SH-SY5Y (cell line): ENCODE measurements at regions not wholly inside any gene's neighbourhood (a gene's known extent, or its start where the extent isn't known, plus 50 kb on each side); places are given as distances from the start of the nearest gene placed in this dataset.

Source experiments
- GATA2 ChIP-seq: IDR thresholded peaks from 2 replicates; pipeline ENCODE4 v1.6.1; 2011; ENCODE audit warnings: mild to moderate bottlenecking, low read depth, low read length
- GATA3 ChIP-seq: IDR thresholded peaks from 2 replicates; pipeline ENCODE4 v1.6.1; 2011; ENCODE audit warnings: low read depth, mild to moderate bottlenecking, low read length, moderate library complexity

GRCh38 chr19:46911456-46911855 lies 50.7 kb downstream of the ARHGAP35 start:
- TF ChIP-seq GATA3 = no peak

DNA sequence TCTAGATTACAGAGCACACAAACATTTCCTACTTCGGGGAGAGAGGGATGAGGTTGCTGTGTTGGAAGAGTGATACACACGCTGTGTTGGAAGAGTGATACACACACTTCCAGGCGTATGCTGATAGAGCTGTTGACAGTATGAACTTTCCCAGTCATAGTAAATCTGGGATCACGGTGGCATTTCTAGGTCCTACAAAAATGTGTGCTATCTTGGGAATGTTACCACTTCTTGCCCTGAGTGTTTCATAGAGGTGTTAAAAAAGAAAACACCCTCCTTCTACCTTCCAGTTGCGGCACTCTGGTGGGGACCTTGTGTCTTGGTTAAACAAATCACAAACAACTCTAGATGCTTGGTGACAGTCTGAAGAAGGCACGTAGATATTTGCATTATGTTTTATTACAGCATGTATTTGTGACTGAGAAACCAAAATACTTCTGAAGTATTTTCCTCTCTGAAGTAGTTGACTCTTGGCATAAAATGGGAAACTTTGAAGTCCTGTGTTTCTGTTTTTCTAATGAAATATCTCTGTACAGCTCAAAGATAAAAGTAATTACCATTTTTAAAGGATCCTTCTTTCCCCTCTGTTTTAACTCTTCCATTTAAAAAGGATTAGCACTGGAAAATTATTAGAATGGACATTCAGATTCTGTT lies 52.5 kb downstream of the ARHGAP35 start:
- no peak for TF ChIP-seq GATA2

DNA sequence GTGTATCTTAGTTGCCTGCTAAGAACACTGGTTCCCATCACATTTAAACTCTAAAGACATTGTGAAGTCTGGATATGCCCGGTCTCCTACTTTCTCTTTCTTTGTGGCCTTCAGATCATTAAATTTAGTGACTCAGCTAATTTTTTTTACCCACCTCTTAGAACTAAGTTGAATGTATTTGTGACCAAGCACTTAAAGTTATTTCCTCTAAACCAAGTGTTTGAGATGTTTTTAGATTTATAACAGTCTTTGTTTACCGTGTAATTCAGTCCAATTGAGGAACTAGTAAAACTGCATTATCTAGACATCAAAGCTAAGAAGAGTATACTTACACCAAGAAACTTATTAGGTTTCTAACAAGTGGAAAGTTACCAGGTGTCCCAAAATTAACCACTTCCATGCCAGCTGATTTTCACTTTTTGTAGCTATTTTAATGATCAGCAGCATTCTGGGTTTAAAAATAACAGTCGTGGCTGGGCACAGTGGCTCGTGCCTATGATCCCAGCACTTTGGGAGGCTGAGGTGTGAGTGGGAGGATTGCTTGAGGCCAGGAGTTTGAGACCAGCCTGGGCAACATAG lies 53.1 kb downstream of the ARHGAP35 start:
- no peak for TF ChIP-seq GATA2
- TF ChIP-seq GATA3 = no peak

GRCh38 chr19:46915386-46915785 lies 54.6 kb downstream of the ARHGAP35 start:
- TF ChIP-seq GATA3 (no peak), GATA2 (no peak)

GRCh38 chr19:46917002-46917401 lies 56.2 kb downstream of the ARHGAP35 start:
- TF ChIP-seq GATA3 = no peak
- TF ChIP-seq GATA2 = no peak

GRCh38 chr19:46919324-46919723 lies 58.5 kb downstream of the ARHGAP35 start:
- TF ChIP-seq GATA2 = no peak
- TF ChIP-seq GATA3 = no peak

GRCh38 chr19:46920362-46920761 lies 59.6 kb downstream of the ARHGAP35 start:
- TF ChIP-seq GATA3 (no peak), GATA2 (no peak)

- TF ChIP-seq GATA3 (no peak), GATA2 (no peak)
Measured at GRCh38 chr19:46921071-46921470, 60.3 kb downstream of the ARHGAP35 start.

GRCh38 chr19:46922465-46922864 lies 61.7 kb downstream of the ARHGAP35 start:
- TF ChIP-seq GATA2 (no peak), GATA3 (no peak)

GRCh38 chr19:46924874-46925547 lies 64.2 kb downstream of the ARHGAP35 start:
- TF ChIP-seq GATA2 = no peak
- no peak for TF ChIP-seq GATA3

- TF ChIP-seq GATA2 (no peak), GATA3 (no peak)
Measured at GRCh38 chr19:46925548-46925950, 64.8 kb downstream of the ARHGAP35 start.

DNA sequence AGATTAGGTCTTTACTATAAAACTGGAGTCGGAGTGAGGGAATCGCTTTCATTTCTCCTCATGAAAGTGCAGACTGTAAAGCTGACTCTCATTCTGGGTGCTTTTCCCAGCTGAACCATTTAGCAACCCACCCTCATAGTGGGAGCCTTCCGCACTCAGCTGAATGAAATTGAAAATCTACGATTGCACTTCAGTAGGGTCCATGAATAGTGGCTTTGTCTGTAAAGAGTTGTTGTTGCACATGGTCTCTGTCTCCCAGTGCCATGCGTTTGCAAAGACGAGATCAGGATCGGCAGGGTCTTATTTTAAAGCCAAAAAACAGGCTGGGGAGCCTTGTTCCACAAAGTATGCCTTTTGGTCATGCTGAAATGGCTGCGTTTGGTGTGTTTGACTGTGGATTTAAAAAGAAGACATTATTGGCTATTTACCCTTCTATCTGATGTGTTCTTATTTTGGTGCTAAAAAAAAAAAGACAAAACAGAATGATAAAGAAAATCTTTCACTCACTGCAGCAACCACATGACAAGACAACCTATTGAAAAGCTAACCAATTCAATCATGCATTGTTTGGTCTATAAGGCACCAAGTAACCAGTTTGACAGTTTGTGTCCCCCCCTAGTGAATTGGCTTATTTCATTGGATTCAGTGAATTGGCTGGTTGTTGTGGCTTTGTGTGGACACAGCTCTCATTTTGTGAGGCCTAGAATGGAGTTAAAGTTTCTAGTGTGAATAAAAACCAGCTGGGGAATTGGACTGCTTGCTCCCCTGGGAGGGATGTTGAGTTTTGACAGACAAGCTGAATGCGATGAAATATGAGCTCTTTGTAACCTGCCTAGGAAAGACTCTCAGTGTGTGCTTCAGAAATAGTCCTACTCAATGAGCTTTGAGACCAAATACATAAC lies 65.6 kb downstream of the ARHGAP35 start:
- TF ChIP-seq GATA3 (no peak), GATA2 (no peak)

GRCh38 chr19:46927106-46927505 lies 66.3 kb downstream of the ARHGAP35 start:
- TF ChIP-seq GATA3 = no peak
- no peak for TF ChIP-seq GATA2

- TF ChIP-seq GATA2 = no peak
- no peak for TF ChIP-seq GATA3
Measured at GRCh38 chr19:46927893-46928292, 67.1 kb downstream of the ARHGAP35 start.

DNA sequence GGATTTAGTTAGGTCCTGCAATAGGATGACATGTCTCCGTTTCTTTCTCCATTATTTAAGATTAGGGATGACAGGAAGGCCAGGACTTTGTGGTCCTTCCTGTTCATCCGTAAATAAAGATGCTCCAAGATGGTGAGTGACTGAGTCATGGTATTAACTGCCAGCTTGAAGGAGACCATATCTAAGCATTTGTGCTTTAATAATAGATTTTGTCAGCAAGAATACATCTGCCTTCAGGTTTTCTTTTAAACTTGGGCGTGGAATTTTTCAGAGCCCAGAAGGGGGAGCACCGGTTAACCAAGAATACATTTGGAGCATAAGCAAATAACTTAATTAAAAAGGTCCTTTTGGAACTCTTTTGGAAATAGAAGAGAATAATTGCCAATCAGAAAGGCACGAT lies 68.2 kb downstream of the ARHGAP35 start:
- no peak for TF ChIP-seq GATA2
- no peak for TF ChIP-seq GATA3
